ENCODE measurements at regions not wholly inside any gene's neighbourhood (a gene's known extent, or its start where the extent isn't known, plus 50 kb on each side); places are given as distances from the start of the nearest gene placed in this dataset.

- Histone ChIP-seq H3K27me3 (no peaks in the 10 kb centered on the region), H3K36me3 (no peaks in the 10 kb centered on the region), H3K4me1 (no peaks in the 10 kb centered on the region), H3K4me3 (no peak overlapping the region), H3K9me3 (no peaks in the 10 kb centered on the region), H3K27ac (no peak overlapping the region)
- TF ChIP-seq POLR2AphosphoS5 (IDR thresholded peaks at IDR 0.05) (no peak), POLR2A (IDR thresholded peaks at IDR 0.05) (no peak), CTCF (IDR thresholded peaks at IDR 0.05) (no peak), EP300 (IDR thresholded peaks at IDR 0.05) (no peak)
- WGBS, 2 donors: 83 to 84% methylated on average over 2 of the region's 2 CpGs
- ATAC-seq (ENCODE audit: low FRiP score in 2 of 2) (no peak), DNase-seq (no peak)
Observed at GRCh38 chr2:185161701-185162100, 563.4 kb downstream of the ZNF804A start.

- Histone ChIP-seq H3K9me3 (no peaks in the 10 kb centered on the region), H3K27me3 (no peaks in the 10 kb centered on the region), H3K36me3 (no peaks in the 10 kb centered on the region), H3K27ac (no peak overlapping the region), H3K4me1 (no peaks in the 10 kb centered on the region), H3K4me3 (no peak overlapping the region)
- 76 to 92% methylated on average over 1 of the region's 1 CpG for WGBS, 2 donors
- ATAC-seq (ENCODE audit: low FRiP score in 2 of 2): no peak
- no peak for DNase-seq
- TF ChIP-seq POLR2A (IDR thresholded peaks at IDR 0.05): no peak
- no peak for TF ChIP-seq EP300 (IDR thresholded peaks at IDR 0.05)
Observed at GRCh38 chr2:185174353-185174752, 564.3 kb upstream of the FSIP2 start.

- ATAC-seq (ENCODE audit: low FRiP score in 2 of 2) (no peak), DNase-seq (no peak)
- no peaks in the 10 kb centered on the region for H3K27me3 ChIP-seq
- H3K4me3 ChIP-seq: no peak overlapping the region
- TF ChIP-seq POLR2A (IDR thresholded peaks at IDR 0.05) (no peak), POLR2AphosphoS5 (IDR thresholded peaks at IDR 0.05) (no peak), EP300 (IDR thresholded peaks at IDR 0.05) (no peak), CTCF (IDR thresholded peaks at IDR 0.05) (no peak)
- H3K27ac ChIP-seq: no peak overlapping the region
- no peaks in the 10 kb centered on the region for H3K9me3 ChIP-seq
- H3K36me3 ChIP-seq: no peaks in the 10 kb centered on the region
- 41 to 61% methylated on average over 3 of the region's 3 CpGs for WGBS, 2 donors
- no peaks in the 10 kb centered on the region for H3K4me1 ChIP-seq
Observed at GRCh38 chr2:185179743-185180142, 558.9 kb upstream of the FSIP2 start.

GRCh38 chr2:185181901-185182300, 556.7 kb upstream of the FSIP2 start:
- DNase-seq: no peak
- Histone ChIP-seq H3K27ac (no peak overlapping the region), H3K27me3 (no peaks in the 10 kb centered on the region), H3K36me3 (no peaks in the 10 kb centered on the region), H3K4me3 (no peak overlapping the region), H3K4me1 (no peaks in the 10 kb centered on the region), H3K9me3 (no peaks in the 10 kb centered on the region)
- 61 to 78% methylated on average over 3 of the region's 3 CpGs for WGBS, 2 donors
- TF ChIP-seq EP300 (IDR thresholded peaks at IDR 0.05): no peak
- TF ChIP-seq CTCF (IDR thresholded peaks at IDR 0.05): no peak
- TF ChIP-seq POLR2A (IDR thresholded peaks at IDR 0.05): no peak
- no peak for TF ChIP-seq POLR2AphosphoS5 (IDR thresholded peaks at IDR 0.05)
- no peak for ATAC-seq (ENCODE audit: low FRiP score in 2 of 2)

- WGBS, 2 donors: 56 to 71% methylated on average over 4 of the region's 4 CpGs
- ATAC-seq (ENCODE audit: low FRiP score in 2 of 2) (no peak), DNase-seq (peak in 1 of 2 donors; percentile 22)
- Histone ChIP-seq H3K27me3 (no peaks in the 10 kb centered on the region), H3K4me1 (no peaks in the 10 kb centered on the region), H3K27ac (no peak overlapping the region), H3K9me3 (no peaks in the 10 kb centered on the region), H3K36me3 (no peaks in the 10 kb centered on the region), H3K4me3 (no peak overlapping the region)
- TF ChIP-seq POLR2AphosphoS5 (IDR thresholded peaks at IDR 0.05) (no peak), POLR2A (IDR thresholded peaks at IDR 0.05) (no peak), CTCF (IDR thresholded peaks at IDR 0.05) (no peak), EP300 (IDR thresholded peaks at IDR 0.05) (no peak)
Observed at GRCh38 chr2:185185044-185185443, 553.6 kb upstream of the FSIP2 start.

Data from upper lobe of left lung (tissue), 6 donors.